ENCODE measurements at regions not wholly inside any gene's neighbourhood (a gene's known extent, or its start where the extent isn't known, plus 50 kb on each side); places are given as distances from the start of the nearest gene placed in this dataset.

- DNase-seq: peak; percentile 20
Observed at GRCh38 chr1:208807446-208808127, 563.4 kb upstream of the PLXNA2 start.

DNA sequence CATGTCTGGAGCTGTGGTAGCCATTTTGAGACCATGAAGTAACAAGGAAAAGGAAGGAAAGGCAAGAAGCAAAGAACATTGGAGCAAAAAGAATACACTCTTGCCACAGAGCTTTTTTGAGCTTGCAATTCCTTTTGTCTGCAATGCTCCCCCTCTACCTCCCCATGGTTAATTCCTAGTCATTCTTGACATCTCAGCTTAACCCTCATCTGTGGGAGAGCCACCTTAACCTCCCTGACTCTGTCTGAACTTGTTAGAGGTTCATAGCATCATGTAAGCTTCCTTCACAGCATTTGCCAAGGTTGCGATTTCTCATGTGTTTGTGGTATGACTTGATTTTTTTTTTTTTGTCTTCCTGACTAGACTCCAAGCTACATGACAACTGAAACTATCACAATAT lies 564.1 kb upstream of the PLXNA2 start:
- DNase-seq: no peak

DNA sequence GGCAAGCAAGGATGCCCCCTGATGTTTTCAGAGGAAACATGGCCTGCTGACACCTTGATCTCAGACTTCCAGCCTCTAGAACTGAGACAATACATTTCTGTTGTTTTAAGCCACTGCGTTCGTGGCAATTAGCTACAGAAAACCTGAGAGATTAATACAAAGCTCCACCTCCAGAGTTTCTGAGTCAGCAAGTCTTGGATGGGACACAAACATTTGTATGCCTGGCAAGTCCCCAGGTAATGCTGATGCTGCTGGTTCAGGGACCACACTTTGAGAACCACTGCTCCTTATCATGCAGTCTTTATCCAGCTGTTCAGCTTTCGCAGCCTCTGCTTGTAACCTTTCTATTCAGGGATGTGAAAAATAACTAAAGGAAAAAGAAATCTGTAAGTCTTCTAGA lies 565.7 kb upstream of the PLXNA2 start:
- DNase-seq: no peak

DNA sequence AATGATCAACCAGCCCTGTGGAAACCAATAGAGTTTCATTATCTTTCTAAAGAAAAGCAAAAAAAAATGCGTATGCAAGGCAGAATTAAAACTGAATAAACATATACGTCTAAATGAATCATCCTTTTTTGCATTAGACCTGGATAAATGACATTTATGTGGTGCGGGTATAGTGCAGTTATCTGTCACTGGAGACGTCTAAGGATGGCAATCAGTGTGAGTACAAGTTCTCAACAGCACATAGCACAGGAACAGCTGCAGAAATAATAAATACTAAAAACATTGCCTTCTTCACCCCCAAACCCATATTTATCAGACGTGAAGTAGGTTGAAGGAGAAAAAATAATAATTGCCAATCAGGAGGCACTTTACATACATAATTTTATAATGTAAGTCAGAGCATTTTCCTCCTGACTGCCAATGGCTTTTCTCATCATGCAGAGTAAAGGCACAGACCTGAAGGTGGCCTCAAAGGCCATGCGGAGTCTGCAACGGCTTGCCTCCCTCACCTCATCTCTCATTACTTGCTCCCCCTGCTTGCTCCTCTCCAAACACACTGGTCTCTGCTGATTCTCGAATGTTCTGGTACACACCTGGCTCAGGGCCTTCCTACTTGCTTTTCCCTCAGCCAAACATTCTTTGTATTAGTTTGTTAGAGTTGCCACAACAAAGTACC lies 574.7 kb upstream of the PLXNA2 start:
- no peak for DNase-seq

DNA sequence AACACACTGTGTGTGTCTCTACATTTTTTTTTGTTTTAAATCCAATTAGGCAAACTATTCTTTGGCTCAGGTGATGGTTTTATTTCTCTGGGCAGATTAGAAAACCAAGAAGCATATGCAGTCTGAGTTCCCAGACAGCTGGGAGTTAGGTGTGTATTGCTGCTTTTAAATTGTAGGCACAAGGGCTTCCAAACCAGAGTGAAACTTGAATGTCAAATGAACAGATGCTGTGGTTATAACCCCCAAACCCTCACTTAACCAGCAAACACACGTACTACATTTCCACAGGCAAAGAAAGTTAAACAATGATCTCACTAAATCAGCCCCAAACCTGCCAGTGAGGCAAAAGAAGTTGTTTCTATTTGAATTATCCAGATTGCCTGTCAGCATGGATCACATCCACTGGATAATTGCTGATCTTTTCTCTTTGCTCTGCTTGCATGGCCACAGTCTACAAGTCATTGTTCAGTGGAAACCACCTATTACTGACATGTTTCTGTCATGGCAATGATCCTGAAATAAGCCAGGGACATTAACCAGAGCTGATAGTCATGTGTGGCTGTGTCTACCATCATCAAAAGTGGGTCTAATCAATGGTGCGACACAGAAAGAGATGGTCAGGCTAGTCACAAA lies 576.5 kb upstream of the PLXNA2 start:
- no peak for DNase-seq

DNA sequence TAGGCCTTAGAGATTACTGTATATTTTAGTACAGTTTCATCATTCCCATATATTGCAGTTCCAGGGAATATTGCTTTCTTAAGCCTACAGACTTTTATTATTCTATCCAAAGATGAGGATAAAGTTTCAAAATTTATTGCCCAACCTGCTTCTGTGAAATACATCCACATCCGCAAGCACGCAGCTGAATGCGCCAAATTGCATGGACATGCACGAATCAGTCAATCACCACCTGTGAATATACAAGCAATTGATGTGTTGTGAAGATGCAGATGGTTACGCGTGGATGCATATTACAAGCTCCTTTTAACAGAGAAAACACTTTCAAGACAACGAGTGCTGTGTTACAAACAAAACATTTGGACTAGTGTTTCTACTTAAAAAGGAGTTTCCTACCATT lies 577.8 kb upstream of the PLXNA2 start:
- DNase-seq: no peak

GRCh38 chr1:208825300-208825699 lies 581.1 kb upstream of the PLXNA2 start:
- DNase-seq: no peak

DNA sequence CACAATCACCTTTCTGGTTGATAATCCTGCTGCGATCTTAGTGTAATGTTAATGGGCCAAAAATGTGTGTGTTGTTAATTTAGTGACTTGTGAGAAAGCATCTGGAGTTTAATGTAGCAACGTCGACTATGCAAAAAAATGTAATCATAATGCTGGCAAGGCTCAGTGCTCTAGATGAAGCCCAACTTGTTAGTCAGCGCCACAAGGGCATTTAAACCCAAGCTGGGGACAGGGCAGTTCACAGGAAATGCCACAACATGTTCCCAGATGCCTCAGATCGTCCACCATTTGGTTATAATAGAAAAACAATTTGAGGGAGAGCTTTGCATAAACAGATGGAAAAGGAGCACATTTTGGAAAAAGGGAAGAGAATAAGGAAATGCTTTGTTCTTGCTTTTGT lies 585.4 kb upstream of the PLXNA2 start:
- DNase-seq: no peak

GRCh38 chr1:208834381-208835096 lies 590.4 kb upstream of the PLXNA2 start:
- no peak for DNase-seq

- no peak for DNase-seq
Observed at GRCh38 chr1:208835097-208835463, 590.9 kb upstream of the PLXNA2 start.

- no peak for DNase-seq
Observed at GRCh38 chr1:208835781-208836180, 591.6 kb upstream of the PLXNA2 start.

GRCh38 chr1:208837242-208837641 lies 593.1 kb upstream of the PLXNA2 start:
- no peak for DNase-seq

- peak; percentile 10 for DNase-seq
Observed at GRCh38 chr1:208841436-208841835, 597.3 kb upstream of the PLXNA2 start.

DNA sequence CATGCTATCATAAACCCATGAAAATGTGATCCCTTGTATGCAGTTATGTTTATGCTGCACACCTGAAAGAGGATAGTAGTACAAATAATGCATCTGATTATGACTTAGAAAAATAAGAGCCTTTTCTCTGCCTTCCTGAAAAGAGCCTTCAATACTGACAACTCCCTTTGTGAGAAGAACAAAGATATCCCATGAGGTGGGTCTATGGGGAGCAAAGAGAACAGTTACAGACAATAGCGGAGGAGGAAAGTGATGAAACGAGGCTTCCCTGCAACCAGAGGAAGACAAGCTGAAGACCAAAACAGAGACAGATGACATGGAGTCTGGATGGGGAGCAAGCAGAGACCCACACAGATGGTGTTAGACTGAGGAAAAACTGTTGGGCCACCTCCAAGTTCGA lies 598.3 kb upstream of the PLXNA2 start:
- DNase-seq: no peak

GRCh38 chr1:208844158-208844557 lies 600.0 kb upstream of the PLXNA2 start:
- no peak for DNase-seq

- no peak for DNase-seq
Observed at GRCh38 chr1:208848854-208849253, 604.7 kb upstream of the PLXNA2 start.

GRCh38 chr1:208850442-208850841 lies 606.3 kb upstream of the PLXNA2 start:
- DNase-seq: no peak

DNA sequence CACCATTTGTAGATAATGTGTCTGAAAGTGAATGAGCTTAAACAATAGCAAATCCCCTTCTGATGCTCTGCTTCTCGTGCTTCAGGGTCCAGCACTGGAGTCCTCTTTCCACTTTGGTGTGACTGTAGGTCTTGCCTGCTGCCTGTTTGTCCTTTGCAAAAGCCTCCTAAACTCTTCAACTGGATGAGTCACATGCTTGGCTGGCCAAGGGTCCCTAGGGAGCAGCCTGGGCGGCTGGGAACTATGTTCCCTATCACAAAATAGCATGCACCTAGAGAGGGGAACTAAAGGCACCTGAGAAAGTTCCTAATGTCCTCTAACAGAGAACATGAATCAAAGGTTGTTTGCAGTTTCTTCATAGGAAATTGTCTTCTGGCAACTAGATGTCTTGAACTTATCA lies 607.2 kb upstream of the PLXNA2 start:
- DNase-seq: no peak

DNA sequence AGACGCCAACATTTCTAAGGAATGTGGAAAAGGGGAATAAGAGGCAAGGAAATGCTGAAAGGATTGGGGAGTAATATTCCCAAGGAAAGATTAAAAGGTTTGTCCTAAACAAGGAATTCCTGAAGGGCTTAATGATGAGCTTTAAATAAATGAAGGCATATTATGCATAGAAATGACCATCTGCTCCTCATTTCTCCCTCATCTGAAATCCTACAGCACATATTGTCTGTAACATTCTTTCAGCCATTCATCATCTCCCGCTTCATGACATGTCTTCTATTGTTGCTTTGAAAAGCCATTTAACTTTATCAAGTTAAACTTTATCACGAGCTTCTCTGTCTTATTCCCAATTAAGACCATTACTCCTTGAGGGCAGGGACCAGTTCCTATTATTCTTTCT lies 608.7 kb upstream of the PLXNA2 start:
- no peak for DNase-seq

DNA sequence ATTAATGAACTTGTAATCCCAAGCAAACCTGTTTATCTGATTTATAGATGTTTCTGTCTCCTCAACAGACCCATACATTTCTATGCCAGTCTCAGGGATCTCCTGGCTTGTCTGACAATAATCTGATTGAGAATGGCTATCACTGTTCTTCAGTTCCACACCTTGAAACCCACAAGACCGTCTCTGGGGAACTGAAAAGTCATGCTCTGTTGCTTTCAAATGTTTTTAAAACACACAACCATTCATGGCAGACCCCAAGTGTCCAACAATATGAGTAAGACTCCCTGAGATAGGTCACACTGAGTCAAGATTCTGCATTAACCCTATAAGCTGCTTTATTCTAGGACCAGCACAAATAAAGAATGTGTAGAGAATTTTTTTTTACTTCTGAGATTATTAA lies 611.2 kb upstream of the PLXNA2 start:
- DNase-seq: no peak

DNA sequence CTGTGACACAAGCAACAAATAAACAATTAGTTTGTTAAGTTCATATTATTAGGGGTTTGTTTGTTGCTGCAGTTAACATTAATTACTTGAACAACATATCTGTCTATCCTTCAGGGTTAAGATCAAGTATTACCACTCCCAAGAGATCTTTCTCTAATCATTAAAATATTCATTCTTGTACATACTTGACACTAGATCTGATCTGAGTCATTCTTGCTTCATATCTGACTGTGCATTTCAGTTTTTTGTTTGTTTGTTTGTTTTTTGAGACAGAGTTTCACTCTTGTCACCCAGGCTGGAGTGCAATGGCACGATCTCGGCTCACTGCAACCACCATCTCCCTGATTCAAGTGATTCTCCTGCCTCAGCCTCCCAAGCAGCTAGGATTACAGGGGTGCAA lies 613.3 kb upstream of the PLXNA2 start:
- DNase-seq: no peak

GRCh38 chr1:208858738-208859137 lies 614.6 kb upstream of the PLXNA2 start:
- no peak for DNase-seq

DNA sequence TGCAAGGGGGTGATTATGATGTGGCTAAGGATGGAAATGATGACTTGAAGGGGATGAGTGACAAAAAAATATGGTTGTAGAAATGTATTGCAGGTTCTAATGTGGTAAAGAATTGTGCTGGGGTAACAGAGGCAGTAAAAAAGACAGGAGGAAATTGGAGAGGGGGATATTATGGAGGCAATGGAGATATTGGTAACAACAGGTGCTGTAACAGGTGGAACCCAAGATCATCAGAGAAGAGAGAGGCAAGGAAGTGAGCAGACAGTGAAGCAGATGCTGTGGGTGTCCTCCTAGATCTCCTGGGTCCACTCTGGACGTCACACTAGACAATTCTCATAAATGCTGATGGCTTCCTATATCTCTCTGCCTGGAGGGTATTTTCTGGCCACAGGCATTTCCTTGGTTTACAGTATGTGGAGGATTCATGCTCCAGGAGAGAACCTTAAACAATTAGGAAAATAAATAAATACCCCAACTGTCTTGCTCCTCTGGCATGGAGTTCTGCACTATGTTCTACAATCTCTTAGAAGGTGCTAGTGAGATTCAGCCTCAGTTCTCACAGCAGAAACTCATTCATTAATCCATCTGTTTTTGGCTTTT lies 620.3 kb upstream of the PLXNA2 start:
- no peak for DNase-seq
